ENCODE measurements at regions not wholly inside any gene's neighbourhood (a gene's known extent, or its start where the extent isn't known, plus 50 kb on each side); places are given as distances from the start of the nearest gene placed in this dataset.
"Not testable (repeated sequence)": the region's sequence is repeated elsewhere in the genome, so short reads cannot be mapped to it uniquely, and the experiment has no call there.

DNA sequence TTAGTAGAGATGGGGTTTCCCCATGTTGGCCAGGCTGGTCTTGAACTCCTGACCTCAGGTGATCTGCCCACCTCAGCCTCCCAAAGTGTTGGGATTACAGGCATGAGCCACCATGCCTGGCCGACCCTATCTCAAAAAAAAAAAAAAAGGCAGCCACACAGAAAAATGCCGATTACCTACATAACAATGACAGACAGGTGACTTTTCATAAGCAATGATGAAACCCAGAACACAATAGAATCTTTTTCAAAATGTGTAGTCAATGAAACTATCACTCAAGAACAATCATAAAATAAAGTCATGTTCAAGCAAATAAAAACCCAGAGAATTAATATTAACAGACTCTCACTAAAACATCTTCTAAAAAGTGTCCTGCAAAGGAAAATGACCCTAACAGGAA is 135.6 kb upstream of the MVB12B start:
- H3K79me1 ChIP-seq (ENCODE audit: low read depth, low read length); H3K9ac ChIP-seq (replicated peaks in 1 of 4; ENCODE audit: extremely low read depth in 1 of 4, low read depth in 3 of 4, low read length in 3 of 4); H3K14ac ChIP-seq (ENCODE audit: insufficient read length); DNase-seq (ENCODE audit: low read depth in 1 of 2, low spot score in 2 of 2); H3K23me2 ChIP-seq (ENCODE audit: low read depth, low read length); H3K4me3 ChIP-seq (ENCODE audit: extremely low read depth in 1 of 4, insufficient read depth in 2 of 4, low read depth in 3 of 4, low read length in 4 of 4); H3K4ac ChIP-seq (replicated peaks; ENCODE audit: insufficient read length, low read depth, low read length); H4K20me1 ChIP-seq (replicated peaks in 1 of 2; ENCODE audit: control insufficient read depth in 1 of 2, insufficient read depth in 2 of 2, low read length in 2 of 2); H2AK5ac ChIP-seq (ENCODE audit: low read depth, low read length); H3K27ac ChIP-seq (ENCODE audit: low read depth, low read length); H3K4me1 ChIP-seq (replicated peaks in 1 of 4; ENCODE audit: control insufficient read depth in 3 of 4, insufficient read depth in 4 of 4, low read length in 3 of 4); H4K8ac ChIP-seq (ENCODE audit: extremely low read depth, insufficient read depth, low read length); H3K18ac ChIP-seq (ENCODE audit: extremely low read depth, low read length); H3K27me3 ChIP-seq (replicated peaks in 1 of 4; ENCODE audit: control insufficient read depth in 3 of 4, extremely low read depth in 1 of 4, insufficient read depth in 3 of 4, low read length in 3 of 4); H2BK120ac ChIP-seq (replicated peaks; ENCODE audit: low read depth, low read length); FAIRE-seq; H2BK12ac ChIP-seq (ENCODE audit: low read depth, low read length); H3K9me3 ChIP-seq (ENCODE audit: insufficient read depth in 2 of 2, low read depth in 1 of 2, low read length in 1 of 2); H2BK15ac ChIP-seq (ENCODE audit: low read length); H3K79me2 ChIP-seq (ENCODE audit: control insufficient read depth in 1 of 2, insufficient read depth in 2 of 2, low read length in 2 of 2); H2AFZ ChIP-seq (ENCODE audit: low read length); POLR2A ChIA-PET (ENCODE audit: partially characterized antibody); H3K56ac ChIP-seq (replicated peaks; ENCODE audit: insufficient read length, low read depth, low read length); H4K5ac ChIP-seq (ENCODE audit: insufficient read length, low read depth, low read length); H3K36me3 ChIP-seq (ENCODE audit: control insufficient read depth in 2 of 4, insufficient read depth in 4 of 4, low read length in 3 of 4); H3K23ac ChIP-seq (ENCODE audit: insufficient read length); H3K4me2 ChIP-seq (ENCODE audit: insufficient read depth in 1 of 2, low read depth in 2 of 2, low read length in 2 of 2); H2BK5ac ChIP-seq (ENCODE audit: low read depth, low read length); H2BK20ac ChIP-seq (ENCODE audit: low read length); H4K91ac ChIP-seq (replicated peaks; ENCODE audit: insufficient read length, low read length): not testable (repeated sequence)
- CTCF ChIA-PET (ENCODE audit: partially characterized antibody), result interaction anchor here (0.6 kb wide), 1 partner anchor 1914 kb away, joined by 3 read pairs; no protein-coding TSS in a partner anchor
- 88% methylated on average over 1 of the region's 2 CpGs; no CpG with 5 or more reads in 1 of the 2 experiments for WGBS, 2 experiments (ENCODE audit: extremely low coverage in 1 of 2, insufficient coverage in 1 of 2, insufficient read length in 1 of 2, insufficient replicate concordance in 2 of 2, low coverage in 1 of 2, low lambda C conversion rate in 2 of 2, missing lambda C conversion rate in 1 of 2)
